Activated T-cell treated with anti-CD3 and anti-CD28 coated beads, Interleukin-2, amount 50 U/mL, for 72 hours (primary cell): ENCODE measurements at regions not wholly inside any gene's neighbourhood (a gene's known extent, or its start where the extent isn't known, plus 50 kb on each side); places are given as distances from the start of the nearest gene placed in this dataset.

Source experiments
- ATAC-seq, 2 donors: fragments of 150-1000 bp; cut with Tn5 transposase; replicated peaks in 1 of 2; 2 replicates each; pipeline ENCODE4 v1.10.0; 2021; ENCODE audit warnings: moderate library complexity in 2 of 2, mild to moderate bottlenecking in 1 of 2
- DNase-seq, 2 donors: peaks; one replicate each; pipeline ENCODE4 v3.0.0; 2021 to 2022; ENCODE audit warnings: mixed read lengths in 1 of 2
- H3K27ac Mint-ChIP-seq: one replicate; pipeline ENCODE4 v1.8.0; 2022; ENCODE audit warnings: mild to moderate bottlenecking, moderate library complexity, mixed read lengths
- H3K27me3 Mint-ChIP-seq: one replicate; pipeline ENCODE4 v1.8.0; 2022; ENCODE audit warnings: low read depth, mixed read lengths
- H3K36me3 Mint-ChIP-seq, 2 donors: one replicate each; pipeline ENCODE4 v1.8.0; 2022; ENCODE audit warnings: mixed read lengths in 2 of 2, mild to moderate bottlenecking in 1 of 2; ENCODE audit not compliant: insufficient read depth in 2 of 2
- H3K4me1 Mint-ChIP-seq: one replicate; pipeline ENCODE4 v1.8.0; 2022; ENCODE audit warnings: low read depth, mixed read lengths
- H3K4me3 Mint-ChIP-seq, 2 donors: one replicate each; pipeline ENCODE4 v1.8.0; 2022; ENCODE audit warnings: mild to moderate bottlenecking in 2 of 2, mixed read lengths in 2 of 2, moderate library complexity in 2 of 2
- H3K9me3 Mint-ChIP-seq, 2 donors: one replicate each; pipeline ENCODE4 v1.8.0; 2022; ENCODE audit warnings: mixed read lengths in 2 of 2

GRCh38 chr1:230591678-230592077 lies 50.6 kb upstream of the COG2 start:
- Mint-ChIP-seq H3K4me1 (no peaks in the 10 kb centered on the region), H3K9me3 (no peaks in the 10 kb centered on the region), H3K27me3 (peaks cover 35% of the 10 kb centered on the region), H3K36me3 (peaks cover 0 to 1% of the 10 kb centered on the region in 2 donors), H3K4me3 (no peak overlapping the region), H3K27ac (no peak overlapping the region)
- DNase-seq (no peak), ATAC-seq (no peak)

DNA sequence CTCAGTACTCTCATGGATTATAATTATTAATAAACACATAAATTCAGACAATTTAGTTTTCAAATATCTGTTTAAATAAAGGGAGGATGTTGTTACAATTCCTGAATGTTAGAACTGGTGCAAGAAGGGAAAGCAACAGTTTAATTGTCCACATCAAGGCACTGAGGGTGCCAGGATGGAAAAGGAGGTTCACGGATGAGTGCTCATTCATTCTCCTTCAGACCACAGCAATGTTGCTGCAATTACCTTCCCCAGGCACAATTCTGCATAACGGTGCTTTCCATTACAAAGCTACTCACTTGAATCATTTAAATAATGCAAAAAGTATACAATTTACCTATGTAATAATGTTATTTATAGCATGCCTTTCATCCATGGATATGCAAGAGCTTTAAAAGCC lies 52.3 kb upstream of the COG2 start:
- peaks cover 0 to 1% of the 10 kb centered on the region in 2 donors for H3K36me3 Mint-ChIP-seq
- no peak overlapping the region for H3K4me3 Mint-ChIP-seq
- no peaks in the 10 kb centered on the region for H3K4me1 Mint-ChIP-seq
- peaks cover 0 to 1% of the 10 kb centered on the region in 2 donors for H3K9me3 Mint-ChIP-seq
- DNase-seq, result no peak
- H3K27ac Mint-ChIP-seq, result no peak overlapping the region
- peaks cover 29% of the 10 kb centered on the region for H3K27me3 Mint-ChIP-seq
- ATAC-seq, result no peak

DNA sequence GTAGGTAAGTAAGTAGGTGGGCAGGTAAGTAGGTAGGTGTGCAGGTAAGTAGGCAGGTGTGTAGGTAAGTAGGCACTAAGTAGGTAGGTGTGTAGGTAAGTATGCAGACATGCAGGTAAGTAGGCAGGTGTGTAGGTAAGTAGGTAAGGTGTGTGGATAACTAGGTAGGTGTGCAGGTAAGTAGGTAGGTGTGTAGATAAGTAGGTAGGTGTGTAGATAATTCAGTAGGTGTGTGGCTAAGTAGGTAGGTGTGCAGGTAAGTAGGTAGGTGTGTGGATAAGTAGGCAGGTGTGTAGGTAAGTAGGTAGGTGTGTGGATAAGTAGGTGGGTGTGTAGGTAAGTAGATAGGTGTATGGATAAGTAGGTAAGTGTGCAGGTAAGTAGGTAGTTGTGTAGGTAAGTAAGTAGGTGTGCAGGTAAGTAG lies 53.9 kb upstream of the COG2 start:
- H3K4me3 Mint-ChIP-seq, result no peak overlapping the region
- peaks cover 22% of the 10 kb centered on the region for H3K27me3 Mint-ChIP-seq
- H3K27ac Mint-ChIP-seq, result no peak overlapping the region
- H3K9me3 Mint-ChIP-seq, result peaks cover 0 to 1% of the 10 kb centered on the region in 2 donors
- H3K4me1 Mint-ChIP-seq, result no peaks in the 10 kb centered on the region
- no peaks in the 10 kb centered on the region for H3K36me3 Mint-ChIP-seq
- ATAC-seq (no peak), DNase-seq (no peak)

DNA sequence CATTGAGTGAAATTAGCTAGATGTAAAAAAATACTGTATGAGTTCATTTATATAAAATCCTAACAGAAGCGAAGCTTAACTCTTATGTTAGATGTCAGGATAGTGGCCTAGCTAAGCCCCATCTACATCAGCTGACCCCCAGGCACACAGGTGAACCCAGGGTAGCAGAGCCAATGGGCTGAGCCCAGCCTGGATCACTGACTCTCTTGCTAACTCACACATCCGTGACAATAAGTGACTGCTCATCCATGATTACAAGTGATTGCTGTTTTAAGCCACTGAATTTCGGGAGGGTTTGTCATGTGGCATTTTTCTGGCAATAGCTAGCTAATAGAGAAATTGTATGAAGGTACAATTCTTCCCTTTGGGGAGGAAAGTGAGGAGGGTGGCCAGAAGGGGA lies 55.2 kb upstream of the COG2 start:
- Mint-ChIP-seq H3K27me3 (peaks cover 15% of the 10 kb centered on the region), H3K4me3 (no peak overlapping the region), H3K36me3 (no peaks in the 10 kb centered on the region), H3K4me1 (no peaks in the 10 kb centered on the region), H3K9me3 (peaks cover 0 to 1% of the 10 kb centered on the region in 2 donors), H3K27ac (no peak overlapping the region)
- ATAC-seq (no peak), DNase-seq (no peak)

DNA sequence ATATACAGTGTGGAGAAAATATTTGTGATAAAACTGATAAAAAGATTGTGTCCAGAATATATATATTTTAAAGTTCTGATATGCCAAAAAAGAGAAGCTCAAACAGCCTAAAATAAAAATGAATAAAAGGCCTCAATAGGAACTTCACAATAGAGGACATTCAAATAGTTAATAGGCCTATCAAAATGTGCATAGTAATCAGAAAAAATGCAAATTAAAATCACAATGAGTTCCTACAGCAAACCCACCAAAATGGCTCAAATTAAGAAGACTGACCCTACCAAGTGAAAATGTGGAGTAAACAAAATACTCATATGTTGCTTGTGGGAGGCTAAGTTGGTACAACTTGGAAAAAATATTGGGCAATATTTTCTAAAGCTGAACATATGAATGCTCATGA lies 57.6 kb upstream of the COG2 start:
- no peaks in the 10 kb centered on the region for H3K4me1 Mint-ChIP-seq
- H3K9me3 Mint-ChIP-seq, result peaks cover 0 to 3% of the 10 kb centered on the region in 2 donors
- no peaks in the 10 kb centered on the region for H3K36me3 Mint-ChIP-seq
- peaks cover 13% of the 10 kb centered on the region for H3K27me3 Mint-ChIP-seq
- ATAC-seq, result no peak
- no peak overlapping the region for H3K4me3 Mint-ChIP-seq
- DNase-seq, result no peak
- no peak overlapping the region for H3K27ac Mint-ChIP-seq

DNA sequence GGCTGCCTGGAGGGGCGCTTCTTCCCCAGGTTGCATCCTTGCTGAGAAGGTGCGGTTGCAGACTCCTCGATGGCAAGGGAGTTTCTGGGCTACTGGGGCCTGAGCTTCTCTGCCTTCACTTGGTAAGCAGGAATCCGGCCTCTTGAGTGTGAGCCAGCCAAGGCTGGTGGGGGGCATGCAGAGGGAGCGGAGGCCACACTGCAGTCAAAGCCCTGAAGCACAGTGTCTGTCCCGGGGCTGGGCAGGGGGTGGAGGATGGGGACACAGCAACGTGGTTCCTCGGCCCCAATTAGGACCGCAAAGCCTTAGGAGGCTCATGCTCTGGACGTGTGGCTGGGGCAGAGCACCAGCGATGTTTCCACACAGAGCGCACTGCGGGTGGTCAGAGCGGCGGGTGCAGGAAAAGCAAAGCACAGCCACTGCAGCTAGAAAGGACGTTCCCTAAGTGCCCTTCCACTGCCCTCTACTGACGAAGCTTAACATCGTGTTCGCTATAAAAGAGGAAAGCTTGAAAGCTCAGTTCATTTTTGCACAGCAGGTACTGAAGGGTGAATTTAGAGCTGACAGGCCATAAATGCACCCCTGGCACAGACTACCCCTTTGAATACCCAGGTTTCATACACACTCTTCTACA lies 60.7 kb upstream of the COG2 start:
- ATAC-seq (no peak), DNase-seq (no peak)
- Mint-ChIP-seq H3K27ac (no peak overlapping the region), H3K27me3 (peaks cover 15% of the 10 kb centered on the region), H3K9me3 (peaks cover 0 to 3% of the 10 kb centered on the region in 2 donors), H3K36me3 (no peaks in the 10 kb centered on the region), H3K4me3 (no peak overlapping the region), H3K4me1 (no peaks in the 10 kb centered on the region)

- H3K9me3 Mint-ChIP-seq, result peaks cover 0 to 2% of the 10 kb centered on the region in 2 donors
- no peaks in the 10 kb centered on the region for H3K36me3 Mint-ChIP-seq
- no peak for ATAC-seq
- peaks cover 39% of the 10 kb centered on the region for H3K27me3 Mint-ChIP-seq
- no peak for DNase-seq
- H3K27ac Mint-ChIP-seq, result no peak overlapping the region
- H3K4me1 Mint-ChIP-seq, result no peaks in the 10 kb centered on the region
- H3K4me3 Mint-ChIP-seq, result no peak overlapping the region
These were observed 63.7 kb upstream of the COG2 start for GRCh38 chr1:230578616-230579015.

DNA sequence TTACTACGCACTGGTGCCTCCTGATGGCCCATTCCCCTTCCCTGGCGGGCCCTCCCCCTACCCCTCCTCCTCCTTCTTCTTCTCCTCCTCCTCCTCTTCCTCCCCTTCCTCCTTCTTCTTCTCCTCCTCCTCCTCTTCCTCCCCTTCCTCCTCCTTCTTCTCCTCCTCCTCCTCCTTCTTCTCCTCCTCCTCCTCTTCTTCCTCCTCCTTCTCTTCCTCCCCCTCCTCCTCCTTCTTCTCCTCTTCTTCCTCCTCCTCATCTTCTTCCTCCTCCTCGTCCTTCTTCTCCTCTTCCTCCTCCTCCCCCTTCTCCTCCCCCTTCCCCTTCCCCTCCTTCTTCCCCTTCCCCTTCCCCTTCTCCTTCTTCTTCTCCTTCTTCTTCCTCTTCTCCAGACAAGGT lies 64.7 kb upstream of the COG2 start:
- Mint-ChIP-seq H3K27ac (no peak overlapping the region), H3K27me3 (peaks cover 46% of the 10 kb centered on the region), H3K4me3 (no peak overlapping the region), H3K9me3 (peaks cover 0 to 2% of the 10 kb centered on the region in 2 donors), H3K4me1 (no peaks in the 10 kb centered on the region), H3K36me3 (no peaks in the 10 kb centered on the region)
- DNase-seq (no peak), ATAC-seq (no peak)

GRCh38 chr1:230575886-230576500 lies 66.3 kb upstream of the COG2 start:
- Mint-ChIP-seq H3K27me3 (peaks cover 59% of the 10 kb centered on the region), H3K4me3 (no peak overlapping the region), H3K4me1 (no peaks in the 10 kb centered on the region), H3K36me3 (no peaks in the 10 kb centered on the region), H3K27ac (no peak overlapping the region), H3K9me3 (no peaks in the 10 kb centered on the region)
- ATAC-seq, result no peak
- no peak for DNase-seq

GRCh38 chr1:230574502-230574901 lies 67.8 kb upstream of the COG2 start:
- Mint-ChIP-seq H3K27ac (no peak overlapping the region), H3K36me3 (no peaks in the 10 kb centered on the region), H3K4me3 (no peak overlapping the region), H3K9me3 (no peaks in the 10 kb centered on the region), H3K27me3 (peaks cover 74% of the 10 kb centered on the region), H3K4me1 (no peaks in the 10 kb centered on the region)
- DNase-seq, result no peak
- ATAC-seq, result no peak

- H3K4me3 Mint-ChIP-seq, result no peak overlapping the region
- ATAC-seq, result peak in 1 of 2 donors; percentile 80
- H3K9me3 Mint-ChIP-seq, result no peaks in the 10 kb centered on the region
- no peaks in the 10 kb centered on the region for H3K36me3 Mint-ChIP-seq
- H3K27me3 Mint-ChIP-seq, result peaks cover 78% of the 10 kb centered on the region
- no peak for DNase-seq
- H3K4me1 Mint-ChIP-seq, result peaks cover 1% of the 10 kb centered on the region
- no peak overlapping the region for H3K27ac Mint-ChIP-seq
These were observed 68.6 kb upstream of the COG2 start for GRCh38 chr1:230573658-230574057.

- peaks cover 13% of the 10 kb centered on the region for H3K4me1 Mint-ChIP-seq
- peaks cover 67% of the 10 kb centered on the region for H3K27me3 Mint-ChIP-seq
- no peak for ATAC-seq
- no peak overlapping the region for H3K4me3 Mint-ChIP-seq
- no peaks in the 10 kb centered on the region for H3K36me3 Mint-ChIP-seq
- DNase-seq, result no peak
- H3K9me3 Mint-ChIP-seq, result no peaks in the 10 kb centered on the region
- no peak overlapping the region for H3K27ac Mint-ChIP-seq
These were observed 69.9 kb upstream of the COG2 start for GRCh38 chr1:230572121-230573105.

GRCh38 chr1:230570724-230571360 lies 71.4 kb upstream of the COG2 start:
- no peak for ATAC-seq
- H3K27me3 Mint-ChIP-seq, result peaks cover 59% of the 10 kb centered on the region
- H3K36me3 Mint-ChIP-seq, result no peaks in the 10 kb centered on the region
- no peaks in the 10 kb centered on the region for H3K9me3 Mint-ChIP-seq
- H3K27ac Mint-ChIP-seq, result no peak overlapping the region
- DNase-seq, result no peak
- H3K4me3 Mint-ChIP-seq, result no peak overlapping the region
- peaks cover 13% of the 10 kb centered on the region for H3K4me1 Mint-ChIP-seq
